Liver (tissue), 8 donors: ENCODE measurements at regions not wholly inside any gene's neighbourhood (a gene's known extent, or its start where the extent isn't known, plus 50 kb on each side); places are given as distances from the start of the nearest gene placed in this dataset.

Experiments used
- DNase-seq: peaks from one replicate; pipeline ENCODE4 v3.0.0-alpha.2; 2017; ENCODE audit warnings: low spot score
- H3K27ac ChIP-seq, 2 donors: one replicate each; pipeline ENCODE4 v1.7.0; 2013; ENCODE audit warnings: inconsistent platforms in 2 of 2, low read length in 2 of 2, control low read depth in 1 of 2, low read depth in 1 of 2, mild to moderate bottlenecking in 1 of 2
- H3K27me3 ChIP-seq, 4 donors: one replicate each; pipeline versions ENCODE4 v1.6.1 to v1.7.0; 2013; ENCODE audit warnings: low read length in 3 of 4, inconsistent platforms in 1 of 4, mild to moderate bottlenecking in 1 of 4, moderate library complexity in 1 of 4; ENCODE audit not compliant: control insufficient read depth in 4 of 4, insufficient read depth in 4 of 4
- H3K36me3 ChIP-seq, 4 donors: one replicate each; pipeline versions ENCODE4 v1.6.1 to v1.7.0; 2013; ENCODE audit warnings: low read length in 3 of 4, mild to moderate bottlenecking in 3 of 4, low read depth in 1 of 4, moderate library complexity in 1 of 4; ENCODE audit not compliant: control insufficient read depth in 4 of 4, insufficient read depth in 3 of 4
- H3K4me1 ChIP-seq, 4 donors: one replicate each; pipeline versions ENCODE4 v1.6.1 to v1.7.0; 2013; ENCODE audit warnings: low read length in 3 of 4, mild to moderate bottlenecking in 3 of 4, moderate library complexity in 1 of 4; ENCODE audit not compliant: control insufficient read depth in 4 of 4, insufficient read depth in 4 of 4
- H3K4me3 ChIP-seq, 3 donors: one replicate each; pipeline versions ENCODE4 v1.6.1 to v1.7.0; 2013; ENCODE audit warnings: low read length in 3 of 3, control low read depth in 1 of 3, low read depth in 1 of 3, mild to moderate bottlenecking in 1 of 3
- H3K9ac ChIP-seq, 2 donors: one replicate each; pipeline ENCODE4 v1.7.0; 2013; ENCODE audit warnings: low read length in 2 of 2, mild to moderate bottlenecking in 2 of 2, moderate library complexity in 2 of 2, control low read depth in 1 of 2, low read depth in 1 of 2
- H3K9me3 ChIP-seq, 4 donors: one replicate each; pipeline versions ENCODE4 v1.6.1 to v1.7.0; 2013; ENCODE audit warnings: low read length in 3 of 4; ENCODE audit not compliant: control insufficient read depth in 4 of 4
- ATF3 ChIP-seq: IDR thresholded peaks from 2 replicates; pipeline ENCODE4 v1.6.1; 2016; ENCODE audit warnings: antibody characterized with exemption
- CTCF ChIP-seq: fragments of 150-350 bp; IDR thresholded peaks from 2 replicates; pipeline ENCODE4 v1.5.1; 2017; ENCODE audit warnings: improper control_type of control experiment, low read depth, low read length; ENCODE audit not compliant: missing input control
- EGR1 ChIP-seq, 2 donors: IDR thresholded peaks; 2 replicates each; pipeline ENCODE4 v1.6.1; 2016 to 2018; ENCODE audit warnings: antibody characterized with exemption in 2 of 2, low read depth in 2 of 2
- FOXA1 ChIP-seq: IDR thresholded peaks from 2 replicates; pipeline ENCODE4 v1.6.1; 2016; ENCODE audit warnings: antibody characterized with exemption
- FOXA2 ChIP-seq: IDR thresholded peaks from 2 replicates; pipeline ENCODE4 v1.6.1; 2016; ENCODE audit warnings: antibody characterized with exemption
- GABPA ChIP-seq, 2 donors: IDR thresholded peaks in 1 of 2; conservative IDR thresholded peaks in 1 of 2; 2 replicates each; pipeline ENCODE4 v1.6.1; 2016; ENCODE audit warnings: antibody characterized with exemption in 2 of 2, mild to moderate bottlenecking in 1 of 2, moderate library complexity in 1 of 2
- HNF4A ChIP-seq, 2 donors: conservative IDR thresholded peaks; 2 replicates each; pipeline ENCODE4 v1.6.1; 2016; ENCODE audit warnings: antibody characterized with exemption in 2 of 2, mild to moderate bottlenecking in 2 of 2
- HNF4G ChIP-seq: IDR thresholded peaks from 2 replicates; pipeline ENCODE4 v1.6.1; 2016; ENCODE audit warnings: antibody characterized with exemption
- JUND ChIP-seq, 2 donors: IDR thresholded peaks; 2 replicates each; pipeline ENCODE4 v1.6.1; 2016; ENCODE audit warnings: antibody characterized with exemption in 2 of 2
- MAX ChIP-seq: IDR thresholded peaks from 2 replicates; pipeline ENCODE4 v1.6.1; 2016; ENCODE audit warnings: antibody characterized with exemption
- NR2F2 ChIP-seq: IDR thresholded peaks from 2 replicates; pipeline ENCODE4 v1.6.1; 2016; ENCODE audit warnings: antibody characterized with exemption
- REST ChIP-seq: IDR thresholded peaks from 2 replicates; pipeline ENCODE4 v1.6.1; 2016; ENCODE audit warnings: antibody characterized with exemption, mild to moderate bottlenecking
- RXRA ChIP-seq, 2 donors: IDR thresholded peaks; 2 replicates each; pipeline ENCODE4 v1.6.1; 2017 to 2018; ENCODE audit warnings: antibody characterized with exemption in 2 of 2, mild to moderate bottlenecking in 1 of 2
- SP1 ChIP-seq: IDR thresholded peaks from 2 replicates; pipeline ENCODE4 v1.6.1; 2018; ENCODE audit warnings: antibody characterized with exemption, mild to moderate bottlenecking
- TAF1 ChIP-seq: conservative IDR thresholded peaks from 2 replicates; pipeline ENCODE4 v1.6.1; 2016; ENCODE audit warnings: antibody characterized with exemption, mild to moderate bottlenecking
- YY1 ChIP-seq: IDR thresholded peaks from 2 replicates; pipeline ENCODE4 v1.6.1; 2016; ENCODE audit warnings: antibody characterized with exemption, mild to moderate bottlenecking
- ZBTB33 ChIP-seq: IDR thresholded peaks from 2 replicates; pipeline ENCODE4 v1.6.1; 2016; ENCODE audit warnings: antibody characterized with exemption
- WGBS: extraction: QIAGEN DNeasy Blood & Tissue Kit; methylation state at CpG from one replicate; pipeline ENCODE4 v1.1.7; 2013; 5-methylcytosine and 5-hydroxymethylcytosine counted together
- donor health status: healthy.
- donor health status: healthy.
- donor health status: healthy.
- donor health status: healthy.
- donor health status: healthy.

- Histone ChIP-seq H3K9me3 (peaks cover 0 to 8% (median 2%) of the 10 kb centered on the region in 4 donors), H3K27ac (no peak overlapping the region), H3K36me3 (no peaks in the 10 kb centered on the region), H3K4me3 (no peak overlapping the region), H3K4me1 (no peaks in the 10 kb centered on the region), H3K9ac (no peak overlapping the region), H3K27me3 (peaks cover 0 to 8% (median 0%) of the 10 kb centered on the region in 4 donors)
- no peak for TF ChIP-seq FOXA1
- no peak for TF ChIP-seq MAX
- no peak for TF ChIP-seq EGR1 (IDR thresholded peaks at IDR 0.05; ENCODE audit: low read depth in 2 of 2)
- no peak for TF ChIP-seq NR2F2
- TF ChIP-seq ZBTB33, result no peak
- no peak for TF ChIP-seq RXRA (IDR thresholded peaks at IDR 0.05)
- TF ChIP-seq GABPA (IDR thresholded peaks at IDR 0.05 in 1 of 2, conservative IDR thresholded peaks at IDR 0.05 in 1 of 2), result no peak
- no peak for TF ChIP-seq CTCF
- TF ChIP-seq HNF4A (conservative IDR thresholded peaks at IDR 0.05), result no peak
- TF ChIP-seq REST, result no peak
- TF ChIP-seq HNF4G, result no peak
- no peak for TF ChIP-seq FOXA2
- DNase-seq, result no peak
- WGBS, result 81% methylated on average over 4 of the region's 4 CpGs
These were observed 1046.9 kb upstream of the EEF2KMT start for GRCh38 chr16:6144463-6144862.

GRCh38 chr16:6143020-6143419 is 1045.4 kb upstream of the EEF2KMT start:
- Histone ChIP-seq H3K4me3 (no peak overlapping the region), H3K27me3 (peaks cover 0 to 8% (median 0%) of the 10 kb centered on the region in 4 donors), H3K9me3 (peaks cover 0 to 8% (median 2%) of the 10 kb centered on the region in 4 donors), H3K27ac (no peak overlapping the region), H3K4me1 (no peaks in the 10 kb centered on the region), H3K9ac (no peak overlapping the region), H3K36me3 (no peaks in the 10 kb centered on the region)
- DNase-seq, result no peak
- 23% methylated on average over 1 of the region's 1 CpG for WGBS
- TF ChIP-seq HNF4G (no peak), HNF4A (conservative IDR thresholded peaks at IDR 0.05) (no peak), SP1 (no peak), MAX (no peak), FOXA1 (no peak), ATF3 (no peak), FOXA2 (no peak), ZBTB33 (no peak), JUND (IDR thresholded peaks at IDR 0.05) (no peak), RXRA (IDR thresholded peaks at IDR 0.05) (no peak), NR2F2 (no peak), TAF1 (no peak), CTCF (no peak), YY1 (no peak), GABPA (IDR thresholded peaks at IDR 0.05 in 1 of 2, conservative IDR thresholded peaks at IDR 0.05 in 1 of 2) (no peak), EGR1 (IDR thresholded peaks at IDR 0.05; ENCODE audit: low read depth in 2 of 2) (no peak)
